GM03348 (cell line): ENCODE measurements at regions not wholly inside any gene's neighbourhood (a gene's known extent, or its start where the extent isn't known, plus 50 kb on each side); places are given as distances from the start of the nearest gene placed in this dataset.
"Not testable (repeated sequence)": the region's sequence is repeated elsewhere in the genome, so short reads cannot be mapped to it uniquely, and the experiment has no call there.

Experiments
- DNase-seq: peaks from one replicate; pipeline ENCODE4 v3.0.0; 2012; ENCODE audit warnings: low spot score

DNA sequence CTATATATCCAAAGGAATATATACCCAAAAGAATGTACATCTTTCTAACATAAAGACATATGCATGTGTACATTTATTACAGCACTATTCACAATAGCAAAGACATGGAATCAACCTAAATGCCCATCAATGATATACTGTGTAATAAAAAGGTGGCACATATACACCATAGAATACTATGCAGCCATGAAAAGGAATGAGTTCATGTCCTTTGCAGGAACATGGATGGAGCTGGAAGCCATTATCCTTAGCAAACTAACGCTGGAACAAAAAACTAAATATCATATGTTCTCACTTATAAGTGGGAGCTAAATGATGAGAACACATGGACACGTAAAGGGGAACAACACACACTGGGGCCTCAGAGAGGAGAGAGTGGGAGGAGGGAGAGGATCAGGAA lies 365.7 kb upstream of the FTMT start:
- not testable (repeated sequence) for DNase-seq

GRCh38 chr5:121489972-121490371 lies 361.7 kb upstream of the FTMT start:
- no peak for DNase-seq

DNA sequence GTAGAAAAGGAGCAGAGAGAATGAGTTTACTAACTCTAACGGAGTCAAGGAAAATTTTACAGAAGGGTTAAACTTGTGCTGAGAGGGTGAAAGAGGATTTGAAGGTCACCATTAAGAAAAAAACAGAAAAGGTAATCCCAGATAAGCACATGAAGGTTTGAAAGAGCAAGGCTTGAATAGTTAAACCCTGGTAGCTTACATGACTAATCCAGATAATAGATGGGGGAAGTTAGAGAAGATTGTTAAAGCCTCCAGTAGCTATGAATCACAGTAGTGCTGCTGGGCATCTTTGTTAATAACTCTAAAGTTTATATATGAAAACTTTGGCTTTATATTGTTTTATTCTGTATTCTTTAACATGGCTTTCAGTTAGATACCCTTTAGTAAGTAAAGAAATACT lies 354.5 kb upstream of the FTMT start:
- no peak for DNase-seq

DNA sequence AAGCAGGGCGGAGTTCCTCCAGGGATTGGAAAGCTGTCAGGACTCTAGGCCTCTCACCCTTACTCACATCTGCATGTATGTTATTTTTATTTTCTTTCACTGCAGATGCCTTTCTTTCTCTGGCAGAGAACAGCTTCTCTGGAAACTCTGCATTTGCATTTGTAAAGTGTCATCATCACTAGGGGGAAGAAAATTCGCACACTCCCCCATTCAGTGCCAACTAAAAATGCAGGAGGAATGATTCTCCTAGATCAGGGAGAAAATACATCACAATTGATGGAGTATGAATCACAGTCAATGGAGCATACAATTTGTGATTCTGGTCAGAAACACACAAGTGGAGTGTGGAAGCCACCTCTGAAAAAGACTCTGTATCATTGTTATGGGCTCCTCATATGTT lies 351.4 kb upstream of the FTMT start:
- DNase-seq, result no peak

DNA sequence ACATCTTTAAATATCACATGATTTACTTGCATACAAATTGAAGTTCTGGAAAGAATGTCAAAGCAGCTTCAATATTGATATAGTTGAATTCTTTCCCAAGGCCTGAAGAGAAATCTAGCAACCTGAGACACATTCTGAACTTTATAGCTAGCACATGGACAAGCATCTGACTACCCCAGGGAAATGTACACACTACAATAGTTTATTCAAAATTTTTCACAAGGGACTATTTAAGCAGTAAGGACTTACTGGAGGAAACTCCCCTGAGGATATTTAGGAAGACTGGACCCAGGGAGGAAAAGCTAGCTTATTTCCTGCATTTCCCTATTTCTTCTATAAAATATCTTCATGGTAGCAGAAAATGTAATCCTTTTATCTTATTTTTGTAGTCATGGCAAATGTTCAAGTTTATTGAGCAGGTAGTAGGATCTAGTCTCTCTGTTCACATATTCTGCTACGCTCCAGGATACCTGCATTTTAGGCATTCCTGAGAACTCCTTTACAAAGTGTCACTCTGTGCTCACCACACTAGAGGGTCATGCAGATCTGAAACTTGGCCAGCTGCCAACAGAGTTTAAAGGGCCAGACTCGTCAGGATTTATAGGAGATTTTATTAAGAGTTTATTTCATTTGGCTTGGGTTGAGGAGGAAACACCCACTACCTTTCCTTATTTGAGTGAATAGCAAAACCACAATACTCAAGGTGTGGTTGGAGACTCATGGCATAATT lies 348.4 kb upstream of the FTMT start:
- no peak for DNase-seq

- DNase-seq, result no peak
These were observed 334.7 kb upstream of the FTMT start for GRCh38 chr5:121516997-121517396.

GRCh38 chr5:121525706-121526105 lies 326.0 kb upstream of the FTMT start:
- DNase-seq, result no peak

DNA sequence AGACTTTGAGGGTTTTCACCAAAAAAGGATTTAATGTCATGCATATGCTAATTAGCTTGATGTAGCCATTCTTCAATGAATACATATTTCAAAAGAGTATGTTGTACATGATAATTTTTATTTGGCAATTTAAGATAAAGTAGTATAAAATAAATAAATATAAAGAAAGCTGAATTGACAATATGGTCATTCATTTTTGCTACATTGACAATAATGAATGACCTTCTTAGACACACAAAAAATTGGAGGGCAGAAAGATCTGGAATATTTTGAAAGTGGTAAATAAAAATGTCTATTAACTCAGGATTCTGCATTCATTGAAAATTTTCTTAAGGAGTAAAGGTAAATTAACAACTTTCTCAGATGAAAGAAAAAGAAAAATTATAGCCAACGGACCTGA lies 324.8 kb upstream of the FTMT start:
- no peak for DNase-seq

DNA sequence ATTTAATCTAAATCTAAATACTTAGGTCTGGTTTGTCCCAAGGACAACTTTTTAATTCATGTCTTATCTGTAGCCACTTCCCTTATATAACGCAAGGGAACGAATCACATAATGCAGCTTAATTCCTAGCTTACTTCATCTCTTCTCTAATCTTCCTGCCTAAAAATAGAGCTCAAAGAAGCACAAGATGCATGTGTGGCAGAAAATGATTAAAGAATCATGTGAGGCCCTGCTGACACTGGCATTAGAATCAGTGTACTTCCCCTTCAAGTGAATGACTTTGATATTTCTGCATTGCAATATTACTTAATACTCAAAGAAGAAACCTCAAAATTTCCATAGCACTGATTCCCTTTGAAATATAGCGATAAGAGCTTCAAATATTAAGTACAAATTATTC lies 317.9 kb upstream of the FTMT start:
- no peak for DNase-seq

- no peak for DNase-seq
These were observed 300.7 kb upstream of the FTMT start for GRCh38 chr5:121550989-121551388.

DNA sequence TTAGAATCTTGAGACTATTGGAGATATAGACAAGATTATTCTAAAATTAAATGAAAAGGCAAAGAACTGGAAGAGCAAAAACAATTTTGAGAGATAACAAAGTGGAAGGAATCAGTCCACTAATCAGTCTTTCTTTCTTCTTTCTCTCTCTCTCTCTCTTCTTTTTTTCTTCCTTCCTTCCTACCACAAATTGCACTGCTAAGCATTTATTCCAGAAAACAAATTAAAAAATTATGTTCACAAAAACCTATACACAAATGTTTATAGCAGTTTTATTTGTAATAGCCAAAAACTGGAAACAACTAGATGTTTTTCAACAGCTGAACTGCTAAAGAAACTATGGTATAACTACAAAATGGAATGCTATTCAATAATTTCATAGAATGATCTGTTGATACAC lies 291.9 kb upstream of the FTMT start:
- DNase-seq, result no peak

GRCh38 chr5:121572061-121572460 lies 279.6 kb upstream of the FTMT start:
- no peak for DNase-seq

GRCh38 chr5:121573721-121574382 lies 277.8 kb upstream of the FTMT start:
- DNase-seq, result no peak

DNA sequence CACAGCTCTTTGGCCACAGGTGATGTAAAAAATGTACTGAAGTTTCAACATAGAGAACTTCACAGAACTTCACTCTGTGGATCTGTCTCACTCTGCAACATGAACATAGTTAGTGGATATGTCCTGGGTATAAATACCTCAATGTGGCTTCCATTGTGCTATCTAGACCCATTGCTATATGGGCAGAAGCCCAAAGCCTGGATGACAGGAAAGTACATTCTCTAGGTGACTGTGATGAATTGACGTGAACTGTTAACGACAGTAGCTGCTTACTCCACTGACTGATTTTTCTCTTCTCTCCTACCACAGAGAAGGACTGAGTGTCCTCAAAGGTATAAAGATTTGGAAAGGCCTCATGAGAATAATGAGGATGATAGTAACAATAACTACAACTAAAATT lies 270.1 kb upstream of the FTMT start:
- no peak for DNase-seq

GRCh38 chr5:121596882-121597281 lies 254.8 kb upstream of the FTMT start:
- DNase-seq, result no peak

GRCh38 chr5:121608826-121609225 lies 242.9 kb upstream of the FTMT start:
- no peak for DNase-seq

GRCh38 chr5:121624035-121624434 lies 227.6 kb upstream of the FTMT start:
- DNase-seq, result no peak

GRCh38 chr5:121628783-121629182 lies 222.9 kb upstream of the FTMT start:
- no peak for DNase-seq

GRCh38 chr5:121630402-121630801 lies 221.3 kb upstream of the FTMT start:
- peak; percentile 17 for DNase-seq

GRCh38 chr5:121634946-121635345 lies 216.7 kb upstream of the FTMT start:
- no peak for DNase-seq

DNA sequence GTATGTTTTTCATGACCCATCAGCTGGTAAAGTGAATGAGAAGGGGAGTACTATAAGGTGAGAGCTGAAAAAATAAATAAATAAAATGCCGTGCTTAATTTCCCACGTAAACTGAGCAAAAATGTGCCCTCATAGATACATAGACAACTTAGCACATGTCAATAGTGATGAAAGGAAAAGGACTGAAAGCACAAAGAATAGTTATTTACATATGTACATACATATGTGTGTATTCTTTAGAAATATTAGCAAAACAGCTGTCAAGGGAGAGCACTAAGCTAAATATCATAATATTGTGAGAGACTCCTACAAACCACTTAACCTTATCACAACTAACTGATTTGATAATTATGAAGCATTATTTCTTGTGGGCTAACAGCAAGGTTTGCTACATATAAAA lies 213.6 kb upstream of the FTMT start:
- no peak for DNase-seq

- no peak for DNase-seq
These were observed 211.4 kb upstream of the FTMT start for GRCh38 chr5:121640298-121640697.

- DNase-seq, result no peak
These were observed 193.5 kb upstream of the FTMT start for GRCh38 chr5:121658221-121658620.

DNA sequence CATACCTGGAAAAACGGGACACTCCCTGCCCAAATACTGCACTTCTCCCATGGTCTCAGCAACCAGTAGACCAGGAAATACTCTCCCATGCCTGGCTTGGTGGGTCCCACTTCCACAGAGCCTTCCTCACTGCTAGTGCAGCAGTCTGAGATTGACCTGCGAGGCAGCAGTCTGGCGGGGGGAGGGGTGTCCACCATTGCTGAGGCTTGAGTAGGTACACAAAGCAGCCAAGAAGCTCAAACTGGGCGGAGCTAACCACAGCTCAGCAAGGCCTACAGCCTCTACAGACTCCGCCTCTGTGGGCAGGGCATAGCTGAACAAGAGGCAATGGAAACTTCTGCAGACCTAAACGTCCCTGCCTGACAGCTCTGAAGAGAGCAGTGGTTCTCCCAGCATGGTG lies 191.5 kb upstream of the FTMT start:
- no peak for DNase-seq
